HepG2 (cell line): ENCODE measurements at regions not wholly inside any gene's neighbourhood (a gene's known extent, or its start where the extent isn't known, plus 50 kb on each side); places are given as distances from the start of the nearest gene placed in this dataset.

Experiments used
- AGO2 ChIP-seq: fragments of 200-400 bp; formaldehyde crosslinking; optimal IDR thresholded peaks from 2 replicates; pipeline ENCODE3; 2017; ENCODE audit warnings: mild to moderate bottlenecking, low read depth, low read length, moderate library complexity
- DNMT1 ChIP-seq: sonication (generic); formaldehyde crosslinking; IDR thresholded peaks from 2 replicates; pipeline ENCODE4 v1.5.1; 2020; ENCODE audit warnings: mild to moderate bottlenecking, missing genetic modification reagents
- GTF2F1 ChIP-seq: fragments of 150-350 bp; IDR thresholded peaks from 2 replicates; pipeline ENCODE4 v1.6.1; 2014; ENCODE audit warnings: low read length
- KAT2B ChIP-seq: fragments of 150-350 bp; IDR thresholded peaks from 2 replicates; pipeline ENCODE4 v1.6.1; 2014; ENCODE audit warnings: low read depth, low read length, borderline replicate concordance
- MTA1 ChIP-seq: sonication (generic); formaldehyde crosslinking; IDR thresholded peaks from 2 replicates; pipeline ENCODE4 v1.4.0; 2020; ENCODE audit warnings: missing genetic modification reagents, mild to moderate bottlenecking, borderline replicate concordance
- MTA3 ChIP-seq: sonication (generic); formaldehyde crosslinking; IDR thresholded peaks from 2 replicates; pipeline ENCODE4 v1.4.0; 2020; ENCODE audit warnings: missing genetic modification reagents
- RBFOX2 ChIP-seq: fragments of 200-400 bp; formaldehyde crosslinking; IDR thresholded peaks from 2 replicates; pipeline ENCODE4 v1.6.1; 2017; ENCODE audit warnings: low read depth, mild to moderate bottlenecking, low read length
- SIN3A ChIP-seq: IDR thresholded peaks from 2 replicates; pipeline ENCODE4 v1.6.1; 2011; ENCODE audit warnings: low read depth, mild to moderate bottlenecking, control low read depth, low read length, borderline replicate concordance
- SIN3B ChIP-seq: fragments of 150-350 bp; IDR thresholded peaks from 2 replicates; pipeline ENCODE4 v1.6.1; 2014; ENCODE audit warnings: low read length
- TEAD2 ChIP-seq: sonication (generic); formaldehyde crosslinking; IDR thresholded peaks from 2 replicates; pipeline ENCODE4 v1.9.0; 2021; ENCODE audit warnings: missing genetic modification reagents
- U2AF1 ChIP-seq: fragments of 200-400 bp; formaldehyde crosslinking; optimal IDR thresholded peaks from 2 replicates; pipeline ENCODE3; 2017; ENCODE audit warnings: mild to moderate bottlenecking, low read depth, low read length
- ZNF501 ChIP-seq: sonication (generic); formaldehyde crosslinking; IDR thresholded peaks from 2 replicates; pipeline ENCODE4 v1.5.1; 2020; ENCODE audit warnings: mild to moderate bottlenecking, moderate library complexity, missing genetic modification reagents
- TF ChIP-seq, protein P1 (sequence below): fragments of 450-650 bp; IDR thresholded peaks from 2 replicates; pipeline ENCODE4 v1.6.1; 2017; ENCODE audit warnings: mild to moderate bottlenecking
- TF ChIP-seq, protein P2 (sequence below): sonication (generic); formaldehyde crosslinking; IDR thresholded peaks from 2 replicates; pipeline ENCODE4 v1.5.0; 2020; ENCODE audit warnings: mild to moderate bottlenecking, missing genetic modification reagents, moderate library complexity

DNA sequence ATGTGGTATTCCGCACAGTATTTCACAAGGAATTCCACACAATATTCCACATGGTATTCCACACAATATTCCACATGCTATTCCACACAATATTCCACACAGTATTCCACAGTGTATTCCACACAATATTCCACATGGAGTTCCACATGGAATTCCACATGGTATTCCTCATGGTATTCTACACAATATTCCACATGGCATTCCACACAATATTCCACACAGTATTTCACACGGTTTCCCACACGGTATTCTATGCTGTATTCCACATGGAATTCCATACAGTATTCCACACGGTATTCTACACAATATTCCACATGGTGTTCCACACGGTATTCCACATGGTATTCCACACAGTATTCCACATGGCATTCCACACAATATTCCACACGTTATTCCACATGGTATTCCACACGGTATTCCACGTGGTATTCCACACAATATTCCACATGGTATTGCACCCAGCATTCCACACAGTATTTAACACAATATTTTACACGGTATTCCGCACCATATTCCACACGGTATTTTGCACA is 137.3 kb upstream of the CHST15 start:
- no peak for TF ChIP-seq RBFOX2
- TF ChIP-seq, protein P1, sequence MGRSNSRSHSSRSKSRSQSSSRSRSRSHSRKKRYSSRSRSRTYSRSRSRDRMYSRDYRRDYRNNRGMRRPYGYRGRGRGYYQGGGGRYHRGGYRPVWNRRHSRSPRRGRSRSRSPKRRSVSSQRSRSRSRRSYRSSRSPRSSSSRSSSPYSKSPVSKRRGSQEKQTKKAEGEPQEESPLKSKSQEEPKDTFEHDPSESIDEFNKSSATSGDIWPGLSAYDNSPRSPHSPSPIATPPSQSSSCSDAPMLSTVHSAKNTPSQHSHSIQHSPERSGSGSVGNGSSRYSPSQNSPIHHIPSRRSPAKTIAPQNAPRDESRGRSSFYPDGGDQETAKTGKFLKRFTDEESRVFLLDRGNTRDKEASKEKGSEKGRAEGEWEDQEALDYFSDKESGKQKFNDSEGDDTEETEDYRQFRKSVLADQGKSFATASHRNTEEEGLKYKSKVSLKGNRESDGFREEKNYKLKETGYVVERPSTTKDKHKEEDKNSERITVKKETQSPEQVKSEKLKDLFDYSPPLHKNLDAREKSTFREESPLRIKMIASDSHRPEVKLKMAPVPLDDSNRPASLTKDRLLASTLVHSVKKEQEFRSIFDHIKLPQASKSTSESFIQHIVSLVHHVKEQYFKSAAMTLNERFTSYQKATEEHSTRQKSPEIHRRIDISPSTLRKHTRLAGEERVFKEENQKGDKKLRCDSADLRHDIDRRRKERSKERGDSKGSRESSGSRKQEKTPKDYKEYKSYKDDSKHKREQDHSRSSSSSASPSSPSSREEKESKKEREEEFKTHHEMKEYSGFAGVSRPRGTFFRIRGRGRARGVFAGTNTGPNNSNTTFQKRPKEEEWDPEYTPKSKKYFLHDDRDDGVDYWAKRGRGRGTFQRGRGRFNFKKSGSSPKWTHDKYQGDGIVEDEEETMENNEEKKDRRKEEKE, result no peak
- no peak for TF ChIP-seq TEAD2 (CRISPR knock-in tag)
- no peak for TF ChIP-seq ZNF501 (CRISPR knock-in tag)
- TF ChIP-seq DNMT1 (CRISPR knock-in tag), result no peak
- TF ChIP-seq AGO2, result no peak
- TF ChIP-seq SIN3B, result no peak
- no peak for TF ChIP-seq SIN3A
- no peak for TF ChIP-seq KAT2B
- no peak for TF ChIP-seq GTF2F1
- TF ChIP-seq, protein P2, sequence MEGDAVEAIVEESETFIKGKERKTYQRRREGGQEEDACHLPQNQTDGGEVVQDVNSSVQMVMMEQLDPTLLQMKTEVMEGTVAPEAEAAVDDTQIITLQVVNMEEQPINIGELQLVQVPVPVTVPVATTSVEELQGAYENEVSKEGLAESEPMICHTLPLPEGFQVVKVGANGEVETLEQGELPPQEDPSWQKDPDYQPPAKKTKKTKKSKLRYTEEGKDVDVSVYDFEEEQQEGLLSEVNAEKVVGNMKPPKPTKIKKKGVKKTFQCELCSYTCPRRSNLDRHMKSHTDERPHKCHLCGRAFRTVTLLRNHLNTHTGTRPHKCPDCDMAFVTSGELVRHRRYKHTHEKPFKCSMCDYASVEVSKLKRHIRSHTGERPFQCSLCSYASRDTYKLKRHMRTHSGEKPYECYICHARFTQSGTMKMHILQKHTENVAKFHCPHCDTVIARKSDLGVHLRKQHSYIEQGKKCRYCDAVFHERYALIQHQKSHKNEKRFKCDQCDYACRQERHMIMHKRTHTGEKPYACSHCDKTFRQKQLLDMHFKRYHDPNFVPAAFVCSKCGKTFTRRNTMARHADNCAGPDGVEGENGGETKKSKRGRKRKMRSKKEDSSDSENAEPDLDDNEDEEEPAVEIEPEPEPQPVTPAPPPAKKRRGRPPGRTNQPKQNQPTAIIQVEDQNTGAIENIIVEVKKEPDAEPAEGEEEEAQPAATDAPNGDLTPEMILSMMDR (CRISPR knock-in tag), result no peak
- TF ChIP-seq MTA1 (CRISPR knock-in tag), result no peak
- no peak for TF ChIP-seq MTA3 (CRISPR knock-in tag)
- no peak for TF ChIP-seq U2AF1
